ENCODE measurements at regions not wholly inside any gene's neighbourhood (a gene's known extent, or its start where the extent isn't known, plus 50 kb on each side); places are given as distances from the start of the nearest gene placed in this dataset.

DNA sequence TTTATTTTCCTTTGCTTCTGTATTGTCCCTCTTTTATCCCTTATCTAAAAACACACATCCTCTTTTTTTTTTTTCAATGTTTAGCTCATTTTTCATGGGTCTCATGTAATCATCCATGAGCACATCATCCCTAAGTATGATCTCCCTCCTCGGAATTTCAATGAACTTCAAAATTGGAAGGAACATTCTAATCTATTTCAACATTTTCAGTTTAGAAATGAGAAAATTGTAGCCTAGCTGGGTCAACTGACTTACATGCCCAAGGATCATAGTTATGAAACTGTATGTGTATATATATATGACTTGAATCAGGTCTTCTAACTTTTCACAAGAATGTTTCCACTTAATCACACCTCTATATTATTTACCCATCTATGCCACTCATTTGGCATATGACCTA lies 77.7 kb downstream of the TUSC1 start:
- TF ChIP-seq, protein P1, sequence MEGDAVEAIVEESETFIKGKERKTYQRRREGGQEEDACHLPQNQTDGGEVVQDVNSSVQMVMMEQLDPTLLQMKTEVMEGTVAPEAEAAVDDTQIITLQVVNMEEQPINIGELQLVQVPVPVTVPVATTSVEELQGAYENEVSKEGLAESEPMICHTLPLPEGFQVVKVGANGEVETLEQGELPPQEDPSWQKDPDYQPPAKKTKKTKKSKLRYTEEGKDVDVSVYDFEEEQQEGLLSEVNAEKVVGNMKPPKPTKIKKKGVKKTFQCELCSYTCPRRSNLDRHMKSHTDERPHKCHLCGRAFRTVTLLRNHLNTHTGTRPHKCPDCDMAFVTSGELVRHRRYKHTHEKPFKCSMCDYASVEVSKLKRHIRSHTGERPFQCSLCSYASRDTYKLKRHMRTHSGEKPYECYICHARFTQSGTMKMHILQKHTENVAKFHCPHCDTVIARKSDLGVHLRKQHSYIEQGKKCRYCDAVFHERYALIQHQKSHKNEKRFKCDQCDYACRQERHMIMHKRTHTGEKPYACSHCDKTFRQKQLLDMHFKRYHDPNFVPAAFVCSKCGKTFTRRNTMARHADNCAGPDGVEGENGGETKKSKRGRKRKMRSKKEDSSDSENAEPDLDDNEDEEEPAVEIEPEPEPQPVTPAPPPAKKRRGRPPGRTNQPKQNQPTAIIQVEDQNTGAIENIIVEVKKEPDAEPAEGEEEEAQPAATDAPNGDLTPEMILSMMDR (conservative IDR thresholded peaks at IDR 0.05; ENCODE audit: low read depth, low read length), result no peak
- no peak for TF ChIP-seq POLR2A (IDR thresholded peaks at IDR 0.05; ENCODE audit: low read depth, low read length)
- no peak for TF ChIP-seq SMC3 (IDR thresholded peaks at IDR 0.05; ENCODE audit: low read depth, low read length)
- no peak for TF ChIP-seq NFE2L2 (IDR thresholded peaks at IDR 0.05; ENCODE audit: low read depth, low read length)
- no peak for TF ChIP-seq RFX5 (IDR thresholded peaks at IDR 0.05; ENCODE audit: low read depth, low read length)
- TF ChIP-seq RCOR1 (IDR thresholded peaks at IDR 0.05; ENCODE audit: insufficient replicate concordance, low read length), result no peak
- TF ChIP-seq MAFK (IDR thresholded peaks at IDR 0.05; ENCODE audit: low read depth, low read length), result no peak
- no peak for TF ChIP-seq RAD21 (IDR thresholded peaks at IDR 0.05; ENCODE audit: low read length)
- TF ChIP-seq, protein P2, sequence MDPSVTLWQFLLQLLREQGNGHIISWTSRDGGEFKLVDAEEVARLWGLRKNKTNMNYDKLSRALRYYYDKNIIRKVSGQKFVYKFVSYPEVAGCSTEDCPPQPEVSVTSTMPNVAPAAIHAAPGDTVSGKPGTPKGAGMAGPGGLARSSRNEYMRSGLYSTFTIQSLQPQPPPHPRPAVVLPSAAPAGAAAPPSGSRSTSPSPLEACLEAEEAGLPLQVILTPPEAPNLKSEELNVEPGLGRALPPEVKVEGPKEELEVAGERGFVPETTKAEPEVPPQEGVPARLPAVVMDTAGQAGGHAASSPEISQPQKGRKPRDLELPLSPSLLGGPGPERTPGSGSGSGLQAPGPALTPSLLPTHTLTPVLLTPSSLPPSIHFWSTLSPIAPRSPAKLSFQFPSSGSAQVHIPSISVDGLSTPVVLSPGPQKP (IDR thresholded peaks at IDR 0.05; ENCODE audit: borderline replicate concordance, low read depth, low read length), result no peak
- TF ChIP-seq FOS (IDR thresholded peaks at IDR 0.05; ENCODE audit: low read depth, low read length), result no peak
- no peak for TF ChIP-seq CEBPB (IDR thresholded peaks at IDR 0.05; ENCODE audit: low read depth, low read length)
- no peak for TF ChIP-seq BHLHE40 (IDR thresholded peaks at IDR 0.05; ENCODE audit: low read depth, low read length)
- TF ChIP-seq MXI1 (IDR thresholded peaks at IDR 0.05; ENCODE audit: borderline replicate concordance, low read depth, low read length), result no peak
- TF ChIP-seq, protein P3, sequence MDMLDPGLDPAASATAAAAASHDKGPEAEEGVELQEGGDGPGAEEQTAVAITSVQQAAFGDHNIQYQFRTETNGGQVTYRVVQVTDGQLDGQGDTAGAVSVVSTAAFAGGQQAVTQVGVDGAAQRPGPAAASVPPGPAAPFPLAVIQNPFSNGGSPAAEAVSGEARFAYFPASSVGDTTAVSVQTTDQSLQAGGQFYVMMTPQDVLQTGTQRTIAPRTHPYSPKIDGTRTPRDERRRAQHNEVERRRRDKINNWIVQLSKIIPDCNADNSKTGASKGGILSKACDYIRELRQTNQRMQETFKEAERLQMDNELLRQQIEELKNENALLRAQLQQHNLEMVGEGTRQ (IDR thresholded peaks at IDR 0.05; ENCODE audit: low read depth, low read length), result no peak

Data from IMR-90 (cell line).